HK-2 (cell line): ENCODE measurements at regions not wholly inside any gene's neighbourhood (a gene's known extent, or its start where the extent isn't known, plus 50 kb on each side); places are given as distances from the start of the nearest gene placed in this dataset.

Source experiments
- DNase-seq: peaks from one replicate; pipeline ENCODE4 v3.0.0-alpha.2; 2018; ENCODE audit not compliant: unreplicated experiment

DNA sequence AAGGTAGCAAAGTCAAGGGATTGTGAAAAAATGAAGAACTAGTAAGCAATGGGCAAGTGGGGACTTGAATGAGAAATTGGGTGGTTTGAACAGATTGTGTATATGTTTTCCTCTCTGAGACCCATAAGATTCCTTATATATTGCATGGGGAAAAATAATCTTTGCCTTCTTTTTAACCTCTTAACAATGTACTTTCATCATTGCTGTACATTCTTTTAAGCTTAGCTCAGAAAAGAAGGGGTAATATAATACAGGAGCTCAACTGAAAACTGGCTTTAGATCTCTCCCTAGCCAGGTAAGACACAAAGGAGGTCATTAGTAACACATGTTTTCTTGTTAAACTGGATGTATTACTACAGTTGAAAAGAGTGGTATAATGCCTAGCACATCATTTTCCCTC, 287.2 kb downstream of the RNF144B start:
- DNase-seq = no peak

DNA sequence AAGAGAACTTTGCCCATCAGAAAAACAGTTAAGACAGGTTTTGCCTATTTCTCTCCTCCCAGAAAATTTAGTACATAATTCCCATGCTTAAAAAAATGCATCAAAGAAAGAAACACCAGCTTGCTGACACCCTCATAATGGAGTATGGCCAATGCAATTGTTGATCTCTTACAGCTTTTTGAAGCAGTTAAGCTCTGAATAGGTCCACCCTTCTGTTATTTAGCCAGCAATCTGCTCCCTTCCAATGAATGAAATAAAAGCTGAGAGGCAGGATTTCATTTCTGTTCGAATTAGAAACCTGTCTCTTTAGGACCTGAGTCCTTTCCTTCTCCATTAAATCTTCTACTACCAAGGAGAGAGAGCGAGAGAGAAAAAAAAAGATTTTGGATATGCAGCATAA, 288.7 kb downstream of the RNF144B start:
- DNase-seq = no peak

DNA sequence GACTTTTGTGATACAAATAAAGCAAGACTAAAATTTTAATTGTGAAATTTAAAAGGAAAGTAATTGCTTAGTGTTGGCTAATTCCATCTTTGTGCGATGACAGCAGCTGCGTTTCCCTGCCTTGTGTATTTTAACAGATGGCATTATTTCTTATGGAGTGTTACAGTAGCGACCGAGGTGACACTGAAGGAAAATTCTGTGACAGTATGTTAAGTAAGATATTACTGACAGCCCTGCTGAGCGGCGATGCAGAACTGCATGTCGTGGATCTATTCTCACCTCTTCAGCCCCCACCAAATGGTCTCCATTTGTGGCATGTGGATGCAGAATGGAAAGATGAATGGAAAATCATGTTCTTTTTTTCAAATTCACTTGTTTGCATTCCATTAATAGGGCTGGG, 289.4 kb downstream of the RNF144B start:
- no peak for DNase-seq

DNA sequence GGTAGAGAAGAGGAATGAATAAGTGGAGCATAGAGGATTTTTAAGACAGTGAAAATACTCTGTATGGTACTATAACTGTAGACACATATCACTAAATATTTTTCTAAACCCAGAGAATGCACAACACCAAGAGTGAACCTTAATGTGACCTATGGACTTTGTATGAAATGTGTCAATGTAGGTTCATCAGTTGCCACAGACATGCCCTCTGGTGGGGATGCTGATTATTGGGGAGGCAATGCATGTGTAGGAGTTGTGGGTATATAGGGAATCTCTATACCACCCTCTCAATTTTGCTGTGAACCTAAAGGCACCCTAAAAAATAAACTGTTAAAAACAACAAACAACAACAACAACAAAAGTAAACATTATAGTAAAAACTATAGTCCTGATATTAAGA, 293.7 kb downstream of the RNF144B start:
- DNase-seq = no peak

DNA sequence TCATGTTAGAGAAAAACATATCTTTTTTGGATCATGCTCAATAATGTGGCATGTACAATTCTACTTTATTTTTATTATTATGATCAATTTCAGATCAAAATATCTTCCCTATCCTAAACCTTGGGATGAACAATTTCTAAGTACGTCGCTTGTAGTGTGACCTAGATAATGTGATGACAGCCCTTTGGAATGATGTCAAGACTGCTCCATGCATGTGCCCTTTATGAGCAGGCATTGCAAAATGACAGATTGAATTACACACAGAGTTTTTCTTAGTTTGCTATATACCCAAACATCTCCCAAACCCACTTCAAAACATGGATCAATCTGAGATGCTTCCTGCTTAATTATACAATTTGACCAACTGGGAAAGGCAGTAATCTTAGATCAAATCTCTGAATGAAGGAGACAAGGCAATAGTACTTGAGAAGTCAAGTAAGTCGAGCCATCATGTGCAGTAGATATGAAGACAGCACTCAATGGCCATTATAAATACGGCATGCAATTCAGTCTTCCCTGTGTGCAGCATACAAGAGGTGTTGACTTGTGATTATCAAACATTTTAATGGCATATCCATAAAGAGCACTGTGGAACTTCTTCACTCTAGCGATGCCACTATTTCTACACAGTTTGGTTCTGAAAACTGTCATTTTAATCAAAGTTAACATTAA, 294.8 kb downstream of the RNF144B start:
- no peak for DNase-seq

DNA sequence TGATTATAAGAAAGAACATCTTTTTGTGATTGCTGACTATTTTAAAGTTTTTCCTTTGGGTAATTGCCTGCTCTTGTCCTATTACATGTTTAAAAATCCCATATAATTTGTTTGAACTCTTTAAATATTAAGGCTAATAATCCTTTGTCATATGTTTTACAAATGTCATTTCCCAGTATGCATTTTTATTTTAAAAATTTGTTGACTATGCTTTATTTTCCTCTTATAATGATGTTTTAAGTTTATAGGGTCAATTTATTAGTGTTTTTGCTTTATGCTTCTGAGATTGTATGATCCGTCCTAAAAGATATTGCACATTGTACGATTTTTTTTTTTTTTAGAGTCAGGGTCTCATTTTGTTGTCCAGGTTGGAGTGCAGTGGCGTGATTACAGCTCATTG, 297.2 kb downstream of the RNF144B start:
- DNase-seq = no peak

DNA sequence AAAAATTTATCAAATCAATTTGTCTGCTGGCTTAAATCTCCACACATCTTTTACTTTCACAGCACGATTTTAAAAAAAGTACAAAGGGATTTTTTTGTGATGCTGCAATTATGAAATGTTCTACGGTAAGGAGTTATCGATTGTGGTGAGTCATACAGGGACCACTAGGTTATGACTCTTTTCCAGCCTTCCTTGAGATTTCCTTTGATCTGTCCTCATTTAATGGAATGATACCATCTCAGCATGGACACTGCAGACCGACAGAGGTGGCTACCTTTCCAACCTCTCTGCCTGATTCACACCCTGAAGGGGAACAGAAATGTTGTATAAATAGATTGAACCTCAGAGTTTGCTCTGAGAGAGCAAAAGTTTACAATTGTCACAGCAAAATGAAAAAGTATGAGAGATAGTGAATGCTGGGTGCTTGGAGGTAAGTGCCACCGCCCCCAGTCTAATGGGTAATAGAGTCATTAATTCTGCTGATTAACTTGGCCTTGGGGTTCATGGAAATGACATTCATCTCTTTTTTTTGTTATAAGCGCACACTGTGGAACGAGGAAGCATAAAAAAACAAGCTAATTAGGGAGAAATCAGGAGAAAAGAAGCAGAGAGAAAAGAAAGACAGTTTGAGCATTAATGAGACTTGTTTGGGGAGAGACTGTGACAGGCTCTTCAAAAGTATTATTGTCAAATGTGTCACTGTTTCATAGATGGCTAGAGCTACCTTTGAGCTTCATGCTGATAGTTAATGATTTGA, 306.0 kb downstream of the RNF144B start:
- no peak for DNase-seq

DNA sequence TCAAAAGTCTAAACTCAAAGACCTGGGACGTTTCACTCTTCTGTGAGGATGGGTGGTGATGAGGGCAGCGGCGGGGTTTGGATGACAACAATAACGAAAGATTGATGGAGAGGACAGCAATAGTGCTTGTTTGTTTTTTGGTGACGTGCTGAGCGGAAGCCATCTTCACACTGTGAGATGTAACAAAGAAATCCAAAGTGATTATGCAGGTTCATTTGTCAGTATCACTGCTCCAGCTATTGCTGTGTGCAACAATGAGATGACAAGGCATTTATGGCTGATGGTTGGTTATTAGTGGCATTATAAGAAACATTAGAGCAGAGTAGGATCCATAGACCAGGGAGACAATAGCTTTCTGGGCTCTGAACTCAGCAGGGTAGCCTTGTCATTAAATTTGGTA, 306.7 kb downstream of the RNF144B start:
- DNase-seq = no peak

DNA sequence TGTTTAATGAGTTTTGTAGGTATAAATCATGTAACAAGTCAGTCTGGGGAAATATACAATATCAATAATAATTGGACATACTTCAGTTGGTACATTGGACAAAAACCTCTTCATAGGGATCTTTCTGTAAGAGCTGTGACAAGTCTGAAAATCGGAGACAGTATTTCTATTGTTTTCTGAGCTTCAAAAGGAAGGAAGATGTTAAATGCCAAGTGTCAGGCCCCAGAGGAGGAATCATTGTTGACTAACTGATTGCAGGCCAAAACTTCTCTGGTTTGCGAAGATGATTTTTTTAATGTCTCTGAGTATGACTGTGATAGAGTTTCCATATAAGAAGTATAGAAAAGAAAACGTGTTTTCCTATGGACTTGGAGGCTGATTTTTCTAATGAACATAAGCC, 316.4 kb downstream of the RNF144B start:
- DNase-seq = no peak

DNA sequence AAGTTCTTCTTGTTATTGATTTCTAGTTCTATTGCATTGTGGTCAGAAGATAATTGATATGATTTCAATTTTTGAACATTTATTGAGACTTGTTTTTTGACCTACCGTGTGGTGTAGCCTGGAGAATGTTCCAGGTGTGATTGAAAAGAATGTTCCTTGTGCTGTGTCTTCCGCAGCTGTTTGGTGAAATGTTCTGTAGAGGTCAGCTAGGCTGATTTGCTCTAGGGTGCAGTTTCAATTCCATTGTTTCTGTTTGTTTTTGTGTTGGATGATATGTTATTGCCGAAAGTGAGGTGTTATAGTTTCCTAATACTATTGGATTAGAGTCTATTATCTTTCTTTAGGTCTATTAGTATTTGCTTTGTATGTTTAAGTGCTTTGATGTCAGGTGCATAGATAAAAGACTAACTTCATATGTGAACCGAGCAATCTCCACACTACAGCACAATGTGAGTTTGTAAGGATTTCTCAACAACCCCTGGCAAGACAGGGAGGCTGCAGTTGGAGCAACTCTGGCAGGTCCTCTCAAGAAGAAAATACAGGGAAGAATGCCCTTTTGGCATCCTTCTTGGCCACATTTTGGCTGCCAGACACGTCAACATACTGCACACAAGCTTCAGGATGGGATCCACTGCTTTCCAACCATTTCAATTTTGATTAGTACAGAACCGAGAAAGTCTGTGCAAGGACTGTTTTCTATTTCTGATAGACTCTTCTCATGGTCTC, 320.7 kb downstream of the RNF144B start:
- DNase-seq = no peak

DNA sequence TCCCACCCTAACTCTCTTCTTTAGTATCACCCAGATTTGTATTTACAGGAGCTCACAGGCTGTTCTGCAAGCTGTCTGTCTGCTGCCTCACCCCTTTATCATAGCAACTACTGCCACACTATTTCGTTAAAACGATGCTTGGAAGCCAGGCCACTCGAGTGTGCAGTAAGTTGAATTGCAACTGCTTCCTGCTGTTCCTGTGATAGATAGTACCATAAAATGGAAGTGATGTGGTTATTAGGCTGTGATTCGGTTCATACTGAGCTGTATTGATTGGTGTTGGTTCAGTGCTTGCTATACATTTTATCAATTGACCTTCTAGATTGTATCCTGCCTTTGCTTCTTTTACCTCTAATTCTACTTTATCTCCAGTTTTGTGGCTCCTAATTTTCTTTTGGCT, 325.4 kb downstream of the RNF144B start:
- no peak for DNase-seq

DNA sequence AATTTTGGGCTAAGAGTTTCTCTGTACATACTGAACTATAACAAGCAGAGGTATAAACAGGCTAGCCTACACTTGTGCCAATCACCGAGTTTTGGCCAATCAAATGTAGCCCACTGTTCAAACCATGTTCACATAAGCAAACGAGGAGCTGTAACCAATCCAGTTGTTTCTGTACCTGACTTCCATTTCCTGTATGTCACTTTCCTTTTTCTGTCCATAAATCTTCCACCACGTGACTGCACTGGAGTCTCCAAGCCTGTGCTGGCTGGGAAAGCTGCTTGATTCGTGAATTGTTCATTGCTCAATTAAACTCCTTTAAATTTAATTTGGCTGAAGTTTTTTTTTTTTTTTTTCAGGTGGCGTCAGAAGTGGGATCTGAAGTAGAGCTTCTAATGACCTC, 332.9 kb downstream of the RNF144B start:
- DNase-seq = no peak

DNA sequence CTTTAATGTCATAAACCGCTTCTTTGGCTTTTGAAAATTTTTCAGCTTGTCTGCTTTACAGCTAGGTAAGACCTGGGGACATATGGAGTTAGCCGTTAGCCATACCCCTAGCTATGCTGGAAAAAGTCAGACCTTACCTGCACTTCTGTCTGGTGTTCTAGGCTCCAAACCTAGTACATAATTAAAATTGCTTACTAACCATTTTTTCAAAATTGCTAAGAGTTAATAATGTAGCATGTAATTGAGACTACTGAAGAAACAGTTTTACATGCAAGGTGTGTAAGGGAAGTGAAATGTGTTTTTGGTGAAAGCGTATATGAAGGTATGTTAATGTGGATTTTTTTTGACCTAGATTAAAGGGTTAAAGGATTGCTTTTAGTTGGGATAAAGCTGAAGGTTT, 336.9 kb downstream of the RNF144B start:
- DNase-seq = no peak

DNA sequence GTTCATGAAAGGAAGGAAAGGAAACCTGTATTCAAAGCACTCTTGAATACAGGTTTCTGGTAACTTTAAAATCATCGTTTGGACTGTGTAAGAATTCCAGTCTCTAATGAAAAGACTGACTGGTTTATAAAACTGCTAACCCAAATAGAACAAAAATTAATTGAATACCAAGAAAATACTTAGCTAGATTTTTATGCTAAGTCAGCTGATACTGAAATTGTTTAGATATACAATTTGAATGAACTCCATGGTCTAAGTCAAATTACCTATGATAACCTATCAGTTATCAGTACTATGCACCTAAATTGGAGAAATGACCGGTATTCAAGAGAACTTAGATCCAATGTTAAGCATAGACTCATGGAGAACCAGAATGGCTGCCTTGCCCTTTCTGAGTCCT, 338.3 kb downstream of the RNF144B start:
- DNase-seq = no peak

DNA sequence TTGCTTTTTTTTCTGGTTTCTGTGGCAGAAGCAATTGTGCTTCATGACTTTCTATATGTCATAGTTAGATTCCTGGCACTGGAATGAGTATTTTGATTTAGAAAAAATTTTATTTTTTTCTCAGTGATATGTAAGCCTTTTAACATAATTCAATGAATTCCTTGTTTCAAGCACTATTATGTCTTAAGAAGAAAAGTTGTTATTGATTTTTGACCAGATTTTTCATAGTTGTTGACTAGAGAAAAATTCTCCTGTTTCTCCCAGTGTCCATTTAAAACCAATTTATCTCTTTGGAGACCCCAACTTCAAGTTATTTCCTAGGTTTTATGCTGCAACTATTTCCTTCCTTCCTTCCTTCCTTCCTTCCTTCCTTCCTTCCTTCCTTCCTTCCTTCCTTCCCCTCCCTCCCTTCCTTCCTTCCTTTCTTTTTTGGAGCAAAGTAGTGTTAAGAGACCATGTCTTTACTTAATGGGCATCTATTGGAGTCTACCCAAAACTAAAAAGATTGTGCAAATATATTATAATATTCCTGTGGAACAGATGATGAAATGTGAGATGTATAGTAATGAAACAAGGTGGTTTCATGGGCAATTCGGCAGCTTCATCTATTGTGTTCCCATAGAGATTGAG, 346.9 kb downstream of the RNF144B start:
- DNase-seq = no peak

DNA sequence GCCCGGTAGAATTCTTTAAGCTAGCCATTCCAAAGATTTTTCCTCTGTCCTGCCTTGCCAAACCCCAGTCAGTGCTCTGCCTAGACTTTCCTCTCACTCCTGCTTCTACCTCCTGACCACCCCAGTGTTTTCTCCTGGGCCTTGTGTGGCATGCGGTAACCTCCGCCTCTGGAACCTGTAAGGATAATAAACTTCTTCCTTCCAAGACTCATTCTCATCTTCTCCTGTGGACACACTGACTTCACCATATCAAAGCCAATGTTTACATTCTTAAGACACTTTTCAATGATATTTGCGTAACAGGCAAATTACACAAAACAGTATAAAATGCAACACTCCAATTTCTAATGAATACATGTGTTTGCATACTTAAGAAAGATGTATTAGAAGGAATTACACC, 354.6 kb downstream of the RNF144B start:
- DNase-seq = no peak

DNA sequence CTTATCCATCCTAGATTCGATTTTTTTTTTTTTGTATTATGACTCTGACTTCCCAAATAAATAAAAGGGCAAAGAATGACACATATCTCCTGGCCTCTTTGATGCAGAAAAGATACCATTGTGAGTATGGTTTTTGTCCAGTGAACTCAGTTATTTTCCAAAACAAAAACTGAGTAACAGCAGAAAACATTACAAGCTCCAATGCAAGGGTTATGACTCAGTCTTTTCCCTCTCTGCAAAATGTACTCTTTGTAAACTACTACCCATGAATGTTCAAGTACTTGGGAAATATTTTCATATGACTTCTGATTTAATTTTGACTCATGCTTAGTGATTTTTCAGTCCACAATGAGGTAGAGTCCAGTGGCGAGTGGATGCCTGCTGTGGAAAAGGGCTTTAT, 355.3 kb downstream of the RNF144B start:
- no peak for DNase-seq

DNA sequence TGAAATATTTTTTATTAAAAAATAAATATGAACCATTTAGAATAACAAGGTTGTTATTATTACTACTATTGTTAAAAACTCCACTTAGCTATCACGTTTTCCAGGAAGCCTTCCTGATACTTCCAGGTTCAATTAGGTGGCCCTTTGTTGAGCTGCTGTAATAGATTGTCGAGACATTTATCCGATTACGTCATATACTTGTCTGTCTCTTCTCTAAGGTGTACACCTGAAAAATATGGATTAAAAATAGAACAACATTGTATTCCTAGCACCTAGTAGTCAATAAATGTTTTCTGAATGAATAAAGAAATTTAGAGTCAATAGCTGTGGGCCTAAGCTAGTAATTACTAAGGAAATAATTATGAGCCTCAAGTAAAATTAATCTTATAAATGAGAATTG, 359.6 kb downstream of the RNF144B start:
- no peak for DNase-seq

DNA sequence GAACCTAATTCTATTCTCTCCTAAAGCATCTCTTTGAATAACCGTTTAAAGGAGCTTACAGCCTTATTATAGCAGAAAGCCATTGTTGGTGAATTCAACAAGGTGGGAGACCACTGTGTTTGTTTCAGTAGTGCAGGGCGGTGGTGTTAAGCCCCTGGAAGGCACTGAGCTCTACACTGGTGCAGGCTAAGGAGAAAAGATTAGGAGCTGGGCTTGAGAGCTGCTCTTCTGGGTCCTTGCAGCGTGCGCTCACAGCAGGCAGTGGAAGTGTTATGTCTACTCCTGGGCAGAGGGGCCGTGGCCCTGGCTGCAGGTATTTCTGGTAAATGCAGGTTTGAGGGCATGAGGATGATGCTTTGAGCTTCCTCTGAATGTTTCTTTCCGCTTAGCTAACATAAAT, 361.2 kb downstream of the RNF144B start:
- no peak for DNase-seq

DNA sequence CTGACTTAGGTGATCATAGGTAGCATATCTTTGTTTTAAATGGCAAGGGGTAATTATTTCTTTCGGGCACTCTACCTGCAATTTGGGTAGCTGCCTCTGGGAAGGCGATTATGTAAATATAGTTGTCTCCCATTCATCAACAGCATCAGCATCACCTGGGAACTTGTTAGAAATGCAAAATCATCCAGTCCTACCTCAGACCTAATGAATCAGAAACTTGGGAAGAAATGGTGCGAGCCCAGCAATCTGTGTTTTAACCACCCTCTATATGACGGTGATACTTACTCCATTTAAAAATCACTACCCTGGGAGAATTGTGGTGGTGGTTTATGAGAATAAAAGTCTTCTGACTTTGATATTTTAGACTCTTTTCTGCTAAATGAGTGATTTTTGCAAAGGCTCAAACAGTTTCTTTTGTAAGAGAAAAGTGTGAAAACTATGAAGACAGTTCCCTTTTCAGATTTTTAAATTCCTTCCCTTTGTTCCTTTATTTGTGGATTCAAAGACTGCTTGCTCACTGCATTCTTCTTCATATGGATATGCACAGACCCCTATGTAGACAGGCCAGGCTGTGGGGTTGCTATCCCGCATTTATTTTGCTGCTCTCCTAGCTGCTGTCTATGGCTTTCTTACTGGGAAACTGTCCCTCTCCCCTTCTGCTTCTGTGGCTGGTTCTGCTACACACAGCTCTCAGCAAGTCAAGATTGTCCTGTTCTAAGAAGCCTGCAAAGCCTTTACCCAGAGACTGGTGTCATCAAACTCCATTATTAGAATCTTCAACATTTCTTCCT, 365.3 kb downstream of the RNF144B start:
- no peak for DNase-seq

DNA sequence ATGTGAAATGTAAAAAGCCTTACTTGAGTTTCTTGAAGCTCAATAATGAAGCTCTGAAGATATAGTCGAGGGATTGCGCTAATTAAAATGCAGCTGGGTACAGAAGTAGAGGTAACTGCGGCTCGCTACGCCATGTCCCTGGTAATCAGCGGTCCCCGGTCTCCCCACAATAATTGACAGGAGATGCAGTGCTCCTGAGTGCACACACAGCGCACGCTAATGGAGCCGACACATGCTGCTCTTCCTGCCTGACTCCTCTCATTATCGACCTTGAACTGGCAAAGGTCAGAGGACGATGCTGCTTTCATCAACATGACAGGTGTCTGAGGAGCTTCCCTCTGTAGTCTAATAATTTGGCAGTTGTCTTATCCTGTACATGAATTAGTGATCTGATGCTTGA, 365.9 kb downstream of the RNF144B start:
- DNase-seq = no peak

DNA sequence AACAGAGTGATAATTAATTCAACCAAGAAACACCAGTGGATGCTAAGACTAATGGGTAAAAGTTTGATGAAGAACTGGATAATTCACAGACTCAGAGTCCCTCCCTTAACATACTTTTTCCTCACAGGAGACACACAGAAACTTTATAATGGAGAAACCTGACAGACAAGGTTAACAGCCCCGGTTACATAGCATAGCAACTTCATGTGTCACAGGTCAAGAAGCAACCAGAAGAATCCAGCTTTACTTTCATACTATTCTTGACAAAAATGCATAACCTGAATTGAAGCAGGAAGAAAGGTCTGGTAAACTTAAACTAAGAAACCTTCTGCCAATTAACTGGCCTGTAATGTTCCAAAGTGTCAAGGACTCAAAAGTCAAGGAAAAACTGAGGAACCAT, 375.9 kb downstream of the RNF144B start:
- no peak for DNase-seq
